GM23338 (cell line): ENCODE measurements at regions not wholly inside any gene's neighbourhood (a gene's known extent, or its start where the extent isn't known, plus 50 kb on each side); places are given as distances from the start of the nearest gene placed in this dataset.
"Not testable (repeated sequence)": the region's sequence is repeated elsewhere in the genome, so short reads cannot be mapped to it uniquely, and the experiment has no call there.

Source experiments
- CREB1 ChIP-seq: fragments of 250-450 bp; sonication (Bioruptor Pico); IDR thresholded peaks from 2 replicates; pipeline ENCODE4 v1.5.0; 2020; ENCODE audit warnings: low read depth, mild to moderate bottlenecking, moderate library complexity
- EZH2 ChIP-seq: fragments of 200-600 bp; sonication (generic); IDR thresholded peaks from one replicate; pipeline ENCODE4 v1.8.0; 2017; ENCODE audit warnings: antibody characterized with exemption, mild to moderate bottlenecking, low read depth; ENCODE audit not compliant: unreplicated experiment
- EZH2phosphoT487 ChIP-seq: fragments of 200-600 bp; sonication (generic); IDR thresholded peaks from one replicate; pipeline ENCODE4 v1.8.1; 2018; ENCODE audit warnings: antibody characterized with exemption; ENCODE audit not compliant: unreplicated experiment
- JUNB ChIP-seq: IDR thresholded peaks from one replicate; pipeline ENCODE4 v1.6.1; 2016; ENCODE audit warnings: antibody characterized with exemption; ENCODE audit not compliant: unreplicated experiment
- NANOG ChIP-seq: IDR thresholded peaks from 2 replicates; pipeline ENCODE4 v1.6.1; 2016; ENCODE audit warnings: antibody characterized with exemption, borderline replicate concordance
- POLR2AphosphoS5 ChIP-seq: IDR thresholded peaks from 2 replicates; pipeline ENCODE4 v1.6.1; 2016; ENCODE audit warnings: antibody characterized with exemption, low read depth
- STAT1 ChIP-seq: IDR thresholded peaks from one replicate; pipeline ENCODE4 v1.6.1; 2016; ENCODE audit warnings: antibody characterized with exemption; ENCODE audit not compliant: unreplicated experiment
- ZNF331 ChIP-seq: fragments of 250-450 bp; sonication (Bioruptor Pico); IDR thresholded peaks from 2 replicates; pipeline ENCODE4 v1.5.0; 2020; ENCODE audit warnings: low read depth, mild to moderate bottlenecking, moderate library complexity
- TF ChIP-seq, protein P1 (sequence below), 2 experiments: fragments of 200-600 bp in 1 of 2; sonication (generic) in 1 of 2; conservative IDR thresholded peaks; 2 replicates each; pipeline versions ENCODE4 v1.5.1 to v1.6.1; 2016 to 2017; ENCODE audit warnings: antibody characterized with exemption in 2 of 2, low read depth in 2 of 2, mild to moderate bottlenecking in 2 of 2, moderate library complexity in 1 of 2
- TF ChIP-seq, protein P2 (sequence below): IDR thresholded peaks from one replicate; pipeline ENCODE4 v1.6.1; 2018; ENCODE audit warnings: antibody characterized with exemption; ENCODE audit not compliant: unreplicated experiment
- TF ChIP-seq, protein P3 (sequence below): IDR thresholded peaks from 2 replicates; pipeline ENCODE4 v1.6.1; 2016; ENCODE audit warnings: antibody characterized with exemption
- TF ChIP-seq, protein P4 (sequence below): fragments of 250-450 bp; sonication (Bioruptor Pico); IDR thresholded peaks from 2 replicates; pipeline ENCODE4 v1.5.0; 2020; ENCODE audit warnings: mild to moderate bottlenecking, moderate library complexity

DNA sequence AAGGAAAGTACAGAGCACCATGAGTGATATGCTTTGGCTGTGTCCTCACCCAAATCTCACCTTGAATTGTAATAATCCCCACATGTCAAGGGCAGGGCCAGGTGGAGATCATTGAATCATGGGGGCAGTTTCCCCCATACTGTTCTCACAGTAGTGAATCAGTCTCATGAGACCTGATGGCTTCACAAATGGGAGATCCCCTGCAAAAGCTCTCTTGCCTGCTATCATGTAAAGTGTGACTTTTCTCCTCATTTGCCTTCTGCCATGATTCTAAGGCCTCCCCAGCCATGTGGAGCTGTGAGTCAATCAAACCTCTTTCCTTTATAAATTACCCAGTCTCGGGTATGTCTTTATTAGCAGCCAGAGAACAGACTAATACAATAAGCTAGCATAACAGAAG lies 266.5 kb upstream of the C9orf72 start:
- TF ChIP-seq POLR2AphosphoS5; EZH2; NANOG; CREB1 (CRISPR knock-in tag); EZH2phosphoT487; STAT1; ZNF331 (CRISPR knock-in tag); JUNB: not testable (repeated sequence)
- TF ChIP-seq, protein P1, sequence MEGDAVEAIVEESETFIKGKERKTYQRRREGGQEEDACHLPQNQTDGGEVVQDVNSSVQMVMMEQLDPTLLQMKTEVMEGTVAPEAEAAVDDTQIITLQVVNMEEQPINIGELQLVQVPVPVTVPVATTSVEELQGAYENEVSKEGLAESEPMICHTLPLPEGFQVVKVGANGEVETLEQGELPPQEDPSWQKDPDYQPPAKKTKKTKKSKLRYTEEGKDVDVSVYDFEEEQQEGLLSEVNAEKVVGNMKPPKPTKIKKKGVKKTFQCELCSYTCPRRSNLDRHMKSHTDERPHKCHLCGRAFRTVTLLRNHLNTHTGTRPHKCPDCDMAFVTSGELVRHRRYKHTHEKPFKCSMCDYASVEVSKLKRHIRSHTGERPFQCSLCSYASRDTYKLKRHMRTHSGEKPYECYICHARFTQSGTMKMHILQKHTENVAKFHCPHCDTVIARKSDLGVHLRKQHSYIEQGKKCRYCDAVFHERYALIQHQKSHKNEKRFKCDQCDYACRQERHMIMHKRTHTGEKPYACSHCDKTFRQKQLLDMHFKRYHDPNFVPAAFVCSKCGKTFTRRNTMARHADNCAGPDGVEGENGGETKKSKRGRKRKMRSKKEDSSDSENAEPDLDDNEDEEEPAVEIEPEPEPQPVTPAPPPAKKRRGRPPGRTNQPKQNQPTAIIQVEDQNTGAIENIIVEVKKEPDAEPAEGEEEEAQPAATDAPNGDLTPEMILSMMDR (conservative IDR thresholded peaks at IDR 0.05; ENCODE audit: low read depth in 2 of 2), result not testable (repeated sequence)
- TF ChIP-seq, protein P2, sequence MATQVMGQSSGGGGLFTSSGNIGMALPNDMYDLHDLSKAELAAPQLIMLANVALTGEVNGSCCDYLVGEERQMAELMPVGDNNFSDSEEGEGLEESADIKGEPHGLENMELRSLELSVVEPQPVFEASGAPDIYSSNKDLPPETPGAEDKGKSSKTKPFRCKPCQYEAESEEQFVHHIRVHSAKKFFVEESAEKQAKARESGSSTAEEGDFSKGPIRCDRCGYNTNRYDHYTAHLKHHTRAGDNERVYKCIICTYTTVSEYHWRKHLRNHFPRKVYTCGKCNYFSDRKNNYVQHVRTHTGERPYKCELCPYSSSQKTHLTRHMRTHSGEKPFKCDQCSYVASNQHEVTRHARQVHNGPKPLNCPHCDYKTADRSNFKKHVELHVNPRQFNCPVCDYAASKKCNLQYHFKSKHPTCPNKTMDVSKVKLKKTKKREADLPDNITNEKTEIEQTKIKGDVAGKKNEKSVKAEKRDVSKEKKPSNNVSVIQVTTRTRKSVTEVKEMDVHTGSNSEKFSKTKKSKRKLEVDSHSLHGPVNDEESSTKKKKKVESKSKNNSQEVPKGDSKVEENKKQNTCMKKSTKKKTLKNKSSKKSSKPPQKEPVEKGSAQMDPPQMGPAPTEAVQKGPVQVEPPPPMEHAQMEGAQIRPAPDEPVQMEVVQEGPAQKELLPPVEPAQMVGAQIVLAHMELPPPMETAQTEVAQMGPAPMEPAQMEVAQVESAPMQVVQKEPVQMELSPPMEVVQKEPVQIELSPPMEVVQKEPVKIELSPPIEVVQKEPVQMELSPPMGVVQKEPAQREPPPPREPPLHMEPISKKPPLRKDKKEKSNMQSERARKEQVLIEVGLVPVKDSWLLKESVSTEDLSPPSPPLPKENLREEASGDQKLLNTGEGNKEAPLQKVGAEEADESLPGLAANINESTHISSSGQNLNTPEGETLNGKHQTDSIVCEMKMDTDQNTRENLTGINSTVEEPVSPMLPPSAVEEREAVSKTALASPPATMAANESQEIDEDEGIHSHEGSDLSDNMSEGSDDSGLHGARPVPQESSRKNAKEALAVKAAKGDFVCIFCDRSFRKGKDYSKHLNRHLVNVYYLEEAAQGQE, result not testable (repeated sequence)
- TF ChIP-seq, protein P3, sequence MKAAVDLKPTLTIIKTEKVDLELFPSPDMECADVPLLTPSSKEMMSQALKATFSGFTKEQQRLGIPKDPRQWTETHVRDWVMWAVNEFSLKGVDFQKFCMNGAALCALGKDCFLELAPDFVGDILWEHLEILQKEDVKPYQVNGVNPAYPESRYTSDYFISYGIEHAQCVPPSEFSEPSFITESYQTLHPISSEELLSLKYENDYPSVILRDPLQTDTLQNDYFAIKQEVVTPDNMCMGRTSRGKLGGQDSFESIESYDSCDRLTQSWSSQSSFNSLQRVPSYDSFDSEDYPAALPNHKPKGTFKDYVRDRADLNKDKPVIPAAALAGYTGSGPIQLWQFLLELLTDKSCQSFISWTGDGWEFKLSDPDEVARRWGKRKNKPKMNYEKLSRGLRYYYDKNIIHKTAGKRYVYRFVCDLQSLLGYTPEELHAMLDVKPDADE, result not testable (repeated sequence)
- TF ChIP-seq, protein P4, sequence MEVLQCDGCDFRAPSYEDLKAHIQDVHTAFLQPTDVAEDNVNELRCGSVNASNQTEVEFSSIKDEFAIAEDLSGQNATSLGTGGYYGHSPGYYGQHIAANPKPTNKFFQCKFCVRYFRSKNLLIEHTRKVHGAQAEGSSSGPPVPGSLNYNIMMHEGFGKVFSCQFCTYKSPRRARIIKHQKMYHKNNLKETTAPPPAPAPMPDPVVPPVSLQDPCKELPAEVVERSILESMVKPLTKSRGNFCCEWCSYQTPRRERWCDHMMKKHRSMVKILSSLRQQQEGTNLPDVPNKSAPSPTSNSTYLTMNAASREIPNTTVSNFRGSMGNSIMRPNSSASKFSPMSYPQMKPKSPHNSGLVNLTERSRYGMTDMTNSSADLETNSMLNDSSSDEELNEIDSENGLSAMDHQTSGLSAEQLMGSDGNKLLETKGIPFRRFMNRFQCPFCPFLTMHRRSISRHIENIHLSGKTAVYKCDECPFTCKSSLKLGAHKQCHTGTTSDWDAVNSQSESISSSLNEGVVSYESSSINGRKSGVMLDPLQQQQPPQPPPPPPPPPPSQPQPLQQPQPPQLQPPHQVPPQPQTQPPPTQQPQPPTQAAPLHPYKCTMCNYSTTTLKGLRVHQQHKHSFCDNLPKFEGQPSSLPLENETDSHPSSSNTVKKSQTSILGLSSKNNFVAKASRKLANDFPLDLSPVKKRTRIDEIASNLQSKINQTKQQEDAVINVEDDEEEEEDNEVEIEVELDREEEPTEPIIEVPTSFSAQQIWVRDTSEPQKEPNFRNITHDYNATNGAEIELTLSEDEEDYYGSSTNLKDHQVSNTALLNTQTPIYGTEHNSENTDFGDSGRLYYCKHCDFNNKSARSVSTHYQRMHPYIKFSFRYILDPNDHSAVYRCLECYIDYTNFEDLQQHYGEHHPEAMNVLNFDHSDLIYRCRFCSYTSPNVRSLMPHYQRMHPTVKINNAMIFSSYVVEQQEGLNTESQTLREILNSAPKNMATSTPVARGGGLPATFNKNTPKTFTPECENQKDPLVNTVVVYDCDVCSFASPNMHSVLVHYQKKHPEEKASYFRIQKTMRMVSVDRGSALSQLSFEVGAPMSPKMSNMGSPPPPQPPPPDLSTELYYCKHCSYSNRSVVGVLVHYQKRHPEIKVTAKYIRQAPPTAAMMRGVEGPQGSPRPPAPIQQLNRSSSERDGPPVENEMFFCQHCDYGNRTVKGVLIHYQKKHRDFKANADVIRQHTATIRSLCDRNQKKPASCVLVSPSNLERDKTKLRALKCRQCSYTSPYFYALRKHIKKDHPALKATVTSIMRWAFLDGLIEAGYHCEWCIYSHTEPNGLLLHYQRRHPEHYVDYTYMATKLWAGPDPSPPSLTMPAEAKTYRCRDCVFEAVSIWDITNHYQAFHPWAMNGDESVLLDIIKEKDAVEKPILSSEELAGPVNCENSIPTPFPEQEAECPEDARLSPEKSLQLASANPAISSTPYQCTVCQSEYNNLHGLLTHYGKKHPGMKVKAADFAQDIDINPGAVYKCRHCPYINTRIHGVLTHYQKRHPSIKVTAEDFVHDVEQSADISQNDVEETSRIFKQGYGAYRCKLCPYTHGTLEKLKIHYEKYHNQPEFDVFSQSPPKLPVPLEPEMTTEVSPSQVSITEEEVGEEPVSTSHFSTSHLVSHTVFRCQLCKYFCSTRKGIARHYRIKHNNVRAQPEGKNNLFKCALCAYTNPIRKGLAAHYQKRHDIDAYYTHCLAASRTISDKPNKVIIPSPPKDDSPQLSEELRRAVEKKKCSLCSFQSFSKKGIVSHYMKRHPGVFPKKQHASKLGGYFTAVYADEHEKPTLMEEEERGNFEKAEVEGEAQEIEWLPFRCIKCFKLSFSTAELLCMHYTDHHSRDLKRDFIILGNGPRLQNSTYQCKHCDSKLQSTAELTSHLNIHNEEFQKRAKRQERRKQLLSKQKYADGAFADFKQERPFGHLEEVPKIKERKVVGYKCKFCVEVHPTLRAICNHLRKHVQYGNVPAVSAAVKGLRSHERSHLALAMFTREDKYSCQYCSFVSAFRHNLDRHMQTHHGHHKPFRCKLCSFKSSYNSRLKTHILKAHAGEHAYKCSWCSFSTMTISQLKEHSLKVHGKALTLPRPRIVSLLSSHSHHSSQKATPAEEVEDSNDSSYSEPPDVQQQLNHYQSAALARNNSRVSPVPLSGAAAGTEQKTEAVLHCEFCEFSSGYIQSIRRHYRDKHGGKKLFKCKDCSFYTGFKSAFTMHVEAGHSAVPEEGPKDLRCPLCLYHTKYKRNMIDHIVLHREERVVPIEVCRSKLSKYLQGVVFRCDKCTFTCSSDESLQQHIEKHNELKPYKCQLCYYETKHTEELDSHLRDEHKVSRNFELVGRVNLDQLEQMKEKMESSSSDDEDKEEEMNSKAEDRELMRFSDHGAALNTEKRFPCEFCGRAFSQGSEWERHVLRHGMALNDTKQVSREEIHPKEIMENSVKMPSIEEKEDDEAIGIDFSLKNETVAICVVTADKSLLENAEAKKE (CRISPR knock-in tag), result not testable (repeated sequence)
